GM18870 (cell line): ENCODE measurements at regions not wholly inside any gene's neighbourhood (a gene's known extent, or its start where the extent isn't known, plus 50 kb on each side); places are given as distances from the start of the nearest gene placed in this dataset.
A peak's percentile ranks its signal among the peaks of the same experiment; 100 is the strongest.

Experiments used
- ATAC-seq: cut with Tn5 transposase; IDR thresholded peaks from one replicate; pipeline ENCODE4 v1.9.1; 2021; ENCODE audit warnings: moderate library complexity; ENCODE audit not compliant: unreplicated experiment

GRCh38 chr1:208537198-208537597 lies 293.0 kb upstream of the PLXNA2 start:
- no peak for ATAC-seq

DNA sequence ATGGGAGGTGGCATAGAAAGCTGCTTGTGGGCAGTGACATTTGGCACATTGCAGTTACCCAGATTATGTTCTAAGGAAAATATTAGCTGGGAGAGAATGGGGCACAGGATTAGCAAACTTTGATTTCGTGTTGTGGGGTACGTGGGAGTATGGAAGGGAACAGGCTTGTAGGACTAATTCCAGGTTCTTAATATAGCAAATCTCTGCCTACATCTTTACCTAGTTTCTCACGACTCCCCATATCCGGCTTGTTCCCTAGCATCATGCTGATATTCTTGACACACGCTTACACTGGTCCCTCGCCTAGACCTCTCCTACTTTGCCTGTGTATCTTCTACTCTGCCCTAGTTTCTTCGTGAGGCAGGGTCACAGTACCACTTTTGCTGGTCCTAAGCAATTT lies 293.9 kb upstream of the PLXNA2 start:
- ATAC-seq: no peak

DNA sequence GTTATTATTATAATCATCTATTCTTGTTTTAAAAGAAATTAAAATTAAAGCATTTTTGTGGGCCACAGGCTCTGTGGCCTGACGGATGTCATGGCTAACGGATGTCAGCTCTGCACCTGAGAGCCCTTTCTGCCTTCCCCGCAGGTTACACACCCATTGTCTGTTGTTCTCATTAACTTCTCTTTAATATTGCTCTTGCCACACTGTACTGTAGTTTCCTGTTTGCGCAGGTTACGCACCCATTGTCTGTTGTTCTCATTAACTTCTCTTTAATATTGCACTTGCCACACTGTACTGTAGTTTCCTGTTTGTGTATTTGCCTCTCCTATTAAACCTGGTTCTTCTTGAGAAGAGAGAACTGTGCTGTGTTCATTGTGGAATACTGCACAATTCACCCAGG lies 294.4 kb upstream of the PLXNA2 start:
- ATAC-seq: no peak

GRCh38 chr1:208540724-208541123 lies 296.5 kb upstream of the PLXNA2 start:
- ATAC-seq: no peak

GRCh38 chr1:208541225-208541855 lies 297.2 kb upstream of the PLXNA2 start:
- ATAC-seq: peak; percentile 74

DNA sequence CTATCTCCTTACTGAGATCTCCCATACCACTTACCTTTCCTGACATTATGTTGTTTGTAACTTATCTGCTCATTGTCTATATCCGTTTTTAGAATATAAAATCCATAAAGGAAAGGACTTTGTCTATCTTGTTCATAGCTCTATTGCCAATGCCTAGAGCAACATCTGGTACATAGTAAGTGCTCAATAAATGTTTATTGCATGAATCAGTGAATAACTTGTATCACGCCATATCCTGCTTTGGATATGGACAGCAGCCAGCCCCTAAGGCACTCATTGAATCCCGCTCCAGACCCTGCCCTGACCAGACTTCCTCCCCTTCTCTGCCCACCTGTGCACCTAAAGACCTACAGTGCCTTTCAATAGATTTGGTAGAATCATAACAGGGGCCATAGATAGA lies 298.1 kb upstream of the PLXNA2 start:
- no peak for ATAC-seq

DNA sequence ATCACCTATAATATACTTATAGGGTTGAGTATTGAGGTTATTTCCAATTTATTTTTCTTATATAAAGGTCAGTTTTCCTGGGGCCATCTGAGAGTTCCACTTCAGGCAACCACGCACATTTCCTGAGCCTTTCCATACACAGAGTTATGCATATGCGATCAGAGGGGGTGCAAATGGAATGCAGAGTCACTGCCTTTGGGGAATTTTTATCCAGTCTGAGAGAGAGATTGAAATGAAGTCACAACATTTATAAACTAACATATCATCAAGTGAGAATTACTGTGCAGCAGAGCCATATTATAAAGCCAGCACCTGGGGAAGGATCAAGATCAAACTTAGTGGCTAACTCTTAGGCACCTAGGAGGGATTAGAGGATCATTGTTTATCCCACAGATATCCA lies 299.9 kb upstream of the PLXNA2 start:
- ATAC-seq: no peak

GRCh38 chr1:208544794-208545193 lies 300.6 kb upstream of the PLXNA2 start:
- ATAC-seq: peak; percentile 65

GRCh38 chr1:208551024-208551423 lies 306.8 kb upstream of the PLXNA2 start:
- no peak for ATAC-seq

DNA sequence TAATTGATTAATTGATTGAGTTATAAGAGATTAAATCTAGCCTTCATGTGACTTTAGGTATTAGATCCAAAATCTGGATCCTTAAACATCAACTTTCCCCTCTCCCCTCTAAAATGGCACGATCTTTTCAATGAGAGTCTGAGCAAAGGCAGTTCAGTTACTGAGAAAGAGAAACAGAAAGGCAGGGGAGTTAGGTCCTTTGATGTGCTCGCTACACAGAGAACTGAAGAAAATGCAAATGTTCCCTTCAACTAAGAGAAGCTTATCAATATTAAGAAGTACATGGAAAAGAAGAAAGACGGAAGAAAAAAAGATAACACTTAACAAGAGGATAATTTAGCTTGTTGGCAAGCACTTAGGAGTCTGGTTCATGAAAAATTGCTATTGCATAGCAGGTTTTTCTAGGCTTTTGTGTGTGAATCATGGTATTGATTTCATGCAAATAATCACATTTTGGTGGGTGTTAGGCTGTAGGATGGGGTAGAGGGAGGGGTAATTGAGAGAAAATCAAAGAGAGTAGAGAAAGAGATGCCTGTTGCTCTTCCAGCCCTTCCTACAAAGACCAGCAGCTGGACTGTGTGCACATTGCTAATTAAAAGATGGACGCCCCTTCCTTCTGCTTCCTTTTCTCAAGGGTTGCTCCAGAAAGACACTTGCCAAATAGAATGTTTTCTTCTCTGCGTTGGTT lies 307.6 kb upstream of the PLXNA2 start:
- ATAC-seq: no peak

DNA sequence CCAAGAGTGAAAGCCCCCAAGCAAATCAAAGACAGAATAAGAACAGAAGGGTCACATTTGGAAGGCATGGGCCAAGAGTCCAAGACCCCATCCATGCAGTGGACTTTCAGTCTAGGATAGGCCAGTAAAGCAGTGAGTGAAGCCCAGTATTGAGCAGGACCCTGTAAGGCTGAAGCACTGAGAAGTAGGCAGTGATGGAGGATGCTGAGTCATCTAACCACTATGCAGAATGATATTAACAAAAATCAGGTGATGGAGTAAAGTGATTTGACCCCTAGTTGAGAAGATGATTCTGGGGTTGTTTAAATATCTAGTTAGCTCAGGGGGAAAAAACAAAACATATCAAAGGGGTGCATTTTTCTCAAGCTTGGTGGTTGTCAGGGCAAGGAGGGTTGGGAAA lies 308.7 kb upstream of the PLXNA2 start:
- ATAC-seq: no peak

DNA sequence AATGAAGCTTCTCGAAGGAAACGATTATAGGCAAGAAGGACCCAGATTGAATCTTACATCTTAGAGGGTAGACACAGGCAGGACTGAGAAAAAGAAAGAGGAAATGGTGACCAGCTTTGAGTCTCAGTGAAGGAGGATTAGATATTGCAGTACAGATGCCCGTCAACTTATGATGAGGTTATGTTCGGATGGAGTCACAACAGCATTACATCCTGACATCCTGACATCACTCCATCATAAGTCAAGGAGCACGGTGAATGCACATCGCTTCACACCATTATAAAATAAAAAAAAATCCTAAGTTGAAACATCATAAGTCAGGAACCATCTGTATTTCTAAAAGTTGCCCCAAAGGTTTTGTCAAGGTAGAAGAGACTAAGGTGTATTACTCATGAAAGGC lies 312.3 kb upstream of the PLXNA2 start:
- no peak for ATAC-seq

GRCh38 chr1:208557046-208557722 lies 313.0 kb upstream of the PLXNA2 start:
- ATAC-seq: no peak

DNA sequence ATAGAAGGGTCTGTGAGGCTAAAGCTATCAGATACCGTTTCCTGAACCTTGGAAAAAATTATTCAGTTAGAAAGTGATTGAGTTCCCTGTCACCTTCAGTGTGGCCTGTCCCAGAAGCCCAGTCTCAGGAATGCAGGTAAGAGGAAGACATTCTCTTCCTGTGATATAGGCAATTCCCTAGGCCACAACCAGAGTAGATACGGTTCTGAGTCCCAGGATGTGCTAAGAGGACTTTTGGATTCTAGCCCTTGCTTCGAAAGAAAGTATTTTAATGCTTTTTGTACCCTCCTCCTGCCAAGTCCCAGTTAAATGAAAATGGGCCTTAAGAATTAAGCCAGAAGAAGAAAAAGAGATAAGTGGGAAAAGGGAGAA lies 313.5 kb upstream of the PLXNA2 start:
- no peak for ATAC-seq

DNA sequence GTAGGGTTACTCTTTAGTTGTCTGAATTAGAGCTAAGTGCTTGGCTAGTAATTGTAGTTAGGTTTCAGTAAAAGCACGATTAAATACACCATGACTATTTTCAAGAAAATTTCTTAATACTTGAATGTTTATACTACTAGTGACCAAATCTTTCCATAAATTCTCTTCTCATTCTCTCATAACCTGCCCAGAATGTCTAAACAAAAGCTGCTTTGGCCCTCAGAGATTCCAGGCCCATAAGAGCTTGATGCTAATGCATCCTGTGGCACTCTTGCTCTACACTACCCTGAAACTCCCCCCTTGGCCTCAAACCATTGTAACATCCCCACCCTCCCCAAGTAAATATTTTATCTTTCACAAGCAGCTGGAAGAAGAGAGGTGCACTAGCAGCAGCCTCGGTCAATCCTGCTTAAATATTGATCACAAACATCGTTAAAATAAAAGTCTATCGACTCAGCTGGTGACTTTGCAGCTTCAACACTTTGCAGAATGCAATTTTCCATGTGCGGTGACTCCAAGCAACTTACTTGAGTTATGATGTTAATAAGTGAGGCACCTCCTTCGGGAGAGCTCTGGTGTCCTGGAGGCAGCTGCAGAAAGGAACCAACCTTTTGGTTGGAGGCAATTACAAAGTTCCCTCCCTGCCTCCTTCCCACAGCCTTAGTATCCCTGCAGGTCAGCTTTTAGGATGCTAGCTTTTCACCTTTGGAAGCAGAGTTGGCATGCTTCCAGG lies 315.6 kb upstream of the PLXNA2 start:
- no peak for ATAC-seq

DNA sequence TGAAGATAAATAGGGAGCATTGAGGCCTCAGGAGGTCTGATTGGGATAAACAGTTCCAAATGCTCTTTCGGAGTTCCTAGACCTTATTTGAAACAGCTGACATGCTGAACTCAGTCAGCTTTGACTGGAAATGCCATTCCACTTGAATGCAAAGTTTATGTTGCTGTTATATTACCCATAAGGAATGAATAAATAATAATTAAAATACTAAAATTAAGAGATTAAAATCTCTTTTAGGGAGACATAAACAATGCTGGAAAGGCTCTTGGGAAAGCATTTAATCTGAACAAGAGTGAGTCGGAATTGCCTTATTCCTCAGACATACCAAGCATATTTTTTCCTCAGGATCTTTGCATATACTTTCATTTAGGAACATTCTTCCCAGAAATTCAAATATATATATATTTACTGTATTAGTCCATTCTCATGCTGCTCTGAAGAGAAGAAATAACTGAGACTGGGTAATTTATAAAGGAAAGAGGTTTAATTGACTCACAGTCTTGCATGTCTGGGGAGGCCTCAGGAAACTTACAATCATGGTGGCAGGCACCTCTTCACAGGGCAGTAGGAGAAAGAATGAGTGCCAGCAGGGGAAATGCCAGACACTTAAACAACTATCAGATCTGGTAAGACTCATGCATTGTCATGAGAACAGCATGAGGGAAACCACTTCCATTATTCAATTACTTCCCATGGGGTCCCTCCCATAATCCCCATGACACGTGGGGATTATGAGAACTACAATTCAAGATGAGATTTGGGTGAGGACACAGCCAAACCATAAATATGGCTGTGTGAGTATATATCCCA lies 318.2 kb upstream of the PLXNA2 start:
- no peak for ATAC-seq

DNA sequence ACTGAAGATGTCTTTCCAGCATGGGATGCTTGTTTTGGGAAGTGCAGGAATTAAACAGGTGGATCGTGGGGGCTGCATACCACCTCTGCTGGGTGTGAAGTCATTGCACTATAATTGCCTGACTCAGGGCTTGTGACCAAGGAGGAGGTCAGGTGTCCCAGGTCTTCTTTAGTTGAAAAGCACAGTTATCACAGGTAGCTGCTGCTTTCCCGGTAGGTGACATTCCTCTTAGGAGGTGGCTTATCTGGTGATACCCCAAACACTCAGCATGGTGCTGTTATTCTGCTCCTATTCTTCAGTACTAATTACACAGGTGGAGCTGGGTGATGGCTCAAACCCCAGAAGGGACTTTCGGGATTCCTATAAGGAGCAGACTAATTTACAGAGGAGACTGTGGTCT lies 320.3 kb upstream of the PLXNA2 start:
- ATAC-seq: no peak

GRCh38 chr1:208565756-208566440 lies 321.7 kb upstream of the PLXNA2 start:
- no peak for ATAC-seq

GRCh38 chr1:208569181-208569580 lies 325.0 kb upstream of the PLXNA2 start:
- no peak for ATAC-seq

- ATAC-seq: no peak
These were observed 326.2 kb upstream of the PLXNA2 start for GRCh38 chr1:208570362-208570761.
